PFSK-1 (cell line): ENCODE measurements at regions not wholly inside any gene's neighbourhood (a gene's known extent, or its start where the extent isn't known, plus 50 kb on each side); places are given as distances from the start of the nearest gene placed in this dataset.

ENCODE experiments used
- REST ChIP-seq, 2 experiments: IDR thresholded peaks; 2 replicates each; pipeline versions ENCODE4 v1.6.1 to v1.8.0; 2011 to 2012; ENCODE audit warnings: low read depth in 2 of 2, low read length in 2 of 2, control low read depth in 1 of 2, inconsistent platforms in 1 of 2, mild to moderate bottlenecking in 1 of 2, moderate library complexity in 1 of 2; ENCODE audit not compliant: insufficient read depth in 1 of 2
- SIN3A ChIP-seq: IDR thresholded peaks from 2 replicates; pipeline ENCODE4 v1.6.1; 2012; ENCODE audit warnings: mild to moderate bottlenecking, low read length, moderate library complexity, borderline replicate concordance; ENCODE audit not compliant: insufficient read depth

DNA sequence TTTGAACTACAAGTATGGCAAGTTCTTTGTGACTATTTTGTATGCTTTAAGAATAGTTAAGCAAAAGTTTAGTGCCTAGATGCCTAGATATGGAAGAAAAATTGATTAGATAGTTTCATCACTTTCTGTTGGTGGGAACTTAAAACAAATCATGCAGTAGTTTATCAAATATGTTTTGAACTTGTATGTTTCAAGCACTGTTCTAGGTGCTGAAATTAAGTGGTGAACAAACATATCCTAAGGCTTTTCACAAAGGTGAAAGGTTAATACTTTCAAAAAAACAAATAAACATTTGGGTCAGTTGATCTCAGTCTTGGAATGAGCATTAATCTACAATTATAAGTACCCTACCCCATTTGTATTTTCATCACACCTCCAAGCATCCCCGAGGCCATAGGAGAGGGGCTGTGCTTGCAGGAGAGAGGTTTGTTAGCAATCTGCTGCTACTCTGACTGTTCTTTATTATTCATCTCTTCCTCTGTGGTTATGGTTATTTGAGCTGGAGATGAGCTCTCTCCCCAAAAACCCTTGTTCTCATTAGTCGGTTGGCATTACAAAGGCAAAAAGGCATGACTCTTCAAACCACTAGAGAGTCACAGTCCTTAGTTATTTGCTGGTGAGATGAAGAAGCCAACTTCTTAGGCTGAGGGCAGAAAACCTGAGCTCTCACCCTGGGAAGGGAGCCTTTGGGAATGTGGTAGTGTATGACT lies 103.9 kb upstream of the FHL2 start:
- TF ChIP-seq SIN3A, result no peak
- peak in 1 of 2 experiments; percentile 52; a peak in 1 of 4 replicates for TF ChIP-seq REST (IDR thresholded peaks at IDR 0.05; ENCODE audit: insufficient read depth in 1 of 2, low read depth in 2 of 2, low read length in 2 of 2)
